Left renal cortex interstitium (tissue), 4 donors: ENCODE measurements at regions not wholly inside any gene's neighbourhood (a gene's known extent, or its start where the extent isn't known, plus 50 kb on each side); places are given as distances from the start of the nearest gene placed in this dataset.

Experiments
- DNase-seq, 4 donors: peaks; one replicate each; pipeline ENCODE4 v3.0.0-alpha.2; 2013; ENCODE audit warnings: low read depth in 4 of 4, low spot score in 2 of 4, missing footprints in 1 of 4

DNA sequence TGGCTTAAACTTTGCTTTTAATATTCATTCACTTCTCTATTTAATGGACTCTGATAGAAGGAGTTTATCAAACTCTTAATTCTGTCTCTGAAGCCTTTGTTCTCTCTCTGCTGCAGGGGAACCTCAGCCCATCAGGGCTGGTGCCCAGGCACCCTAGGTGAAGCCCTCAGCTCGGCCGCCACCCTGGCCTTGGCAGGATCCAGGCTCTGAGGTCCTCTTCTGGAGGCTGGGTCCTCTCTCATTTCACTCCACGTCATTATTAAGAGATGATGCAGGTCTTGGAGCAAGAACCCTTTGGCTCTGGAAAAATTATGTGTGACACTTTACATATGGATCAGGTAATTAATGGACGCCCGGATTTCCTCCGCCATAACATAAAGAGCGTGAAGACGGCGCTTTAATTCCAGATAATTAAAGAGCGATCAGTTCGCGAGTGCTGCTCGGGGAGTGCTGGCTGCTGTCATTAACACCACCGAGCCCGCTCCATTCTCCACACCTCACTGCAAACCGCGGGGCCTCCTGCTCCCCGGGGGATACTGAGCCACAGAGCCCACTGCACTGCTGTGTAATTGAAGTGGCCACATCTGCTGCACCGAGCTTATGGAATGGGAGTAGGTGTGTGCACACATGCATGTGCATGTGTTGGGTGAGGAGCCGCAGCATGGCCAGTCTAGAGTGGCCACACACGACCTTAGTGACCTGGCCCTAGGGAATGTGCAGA, 259.4 kb upstream of the TNRC6C start:
- DNase-seq, result no peak

DNA sequence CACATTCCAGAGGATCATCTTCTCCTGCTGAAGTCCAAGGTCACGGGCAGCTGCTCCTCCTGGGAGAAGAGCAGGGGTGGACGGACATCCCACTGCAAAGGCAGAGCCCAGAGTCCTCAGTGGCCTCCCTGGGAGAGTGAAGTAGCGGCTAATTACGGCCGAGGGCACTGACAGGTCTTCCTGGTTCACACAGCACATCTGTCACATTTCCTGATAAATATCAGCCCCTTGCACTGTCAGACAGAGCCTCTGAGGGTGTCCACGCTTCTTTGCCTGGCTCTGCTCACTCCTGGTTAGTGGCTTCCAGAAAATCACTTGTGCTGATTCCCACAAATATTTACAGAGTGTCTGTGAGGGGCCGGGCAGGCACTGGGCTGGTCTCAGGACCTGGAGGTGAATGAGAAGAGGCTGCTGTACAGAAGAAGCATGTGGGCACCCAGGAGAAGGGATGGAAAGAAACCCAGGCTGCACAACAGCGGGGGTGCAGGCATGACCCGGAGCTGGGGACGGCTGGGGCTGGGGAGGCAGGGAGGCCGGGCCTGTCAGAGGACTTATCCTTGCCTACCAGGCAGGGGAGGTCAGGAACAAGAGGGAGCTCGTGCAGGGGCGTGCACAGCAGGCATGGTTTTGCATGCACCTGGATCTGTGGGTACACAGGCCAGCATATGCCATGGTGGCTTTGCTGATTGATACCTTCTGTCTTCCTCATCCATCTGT, 258.2 kb upstream of the TNRC6C start:
- no peak for DNase-seq

DNA sequence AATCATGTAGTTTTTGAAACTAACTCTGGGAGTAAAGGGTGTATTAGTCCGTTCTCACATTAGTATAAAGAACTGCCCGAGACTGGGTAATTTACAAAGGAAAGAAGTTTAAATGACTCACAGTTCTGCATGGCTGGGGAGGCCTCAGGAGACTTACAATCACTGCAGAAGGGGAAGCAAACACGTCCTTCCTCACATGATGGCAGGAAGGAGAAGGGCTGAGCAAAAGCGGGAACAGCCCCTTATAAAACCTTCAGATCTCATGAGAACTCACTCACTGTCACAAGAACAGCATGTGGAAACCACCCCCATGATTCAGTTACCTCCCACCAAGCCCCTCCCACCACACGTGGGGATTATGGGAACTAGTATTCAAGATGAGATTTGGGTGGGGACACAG, 256.5 kb upstream of the TNRC6C start:
- no peak for DNase-seq

DNA sequence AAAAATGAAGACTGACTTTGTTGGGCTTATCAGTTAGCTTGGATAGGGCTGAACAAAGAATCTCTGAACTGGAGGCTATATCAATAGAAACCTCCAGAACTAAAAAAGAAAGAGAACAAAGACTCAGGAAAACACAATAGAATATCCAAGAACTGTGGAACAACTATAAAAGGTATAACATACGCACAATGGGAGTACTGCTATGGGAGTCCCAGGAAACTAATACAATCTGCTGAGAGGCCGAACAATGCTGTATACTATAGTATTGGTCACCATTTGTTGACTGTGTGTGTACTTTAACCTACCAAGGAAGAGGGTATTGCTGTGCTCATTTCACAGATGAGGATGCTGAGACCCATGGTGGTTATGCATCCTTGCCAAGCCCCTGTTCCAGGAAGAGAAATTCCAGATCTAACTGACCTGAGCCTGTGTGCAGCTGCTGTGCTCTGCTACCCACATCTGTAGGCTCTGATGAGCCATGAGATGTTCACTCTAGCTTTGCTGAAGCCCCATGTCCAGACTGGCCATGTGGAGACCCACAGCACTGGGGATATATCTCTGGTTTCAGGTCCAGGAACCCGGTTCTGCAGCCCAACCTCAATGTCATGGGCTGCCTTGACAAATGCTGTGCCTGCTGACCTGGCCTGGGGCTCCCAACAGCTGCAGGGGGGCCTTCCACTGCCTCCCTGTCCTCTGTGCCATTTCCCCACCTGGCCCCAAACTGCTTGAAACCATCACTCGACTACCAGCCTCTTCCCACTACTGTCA, 254.3 kb upstream of the TNRC6C start:
- DNase-seq, result no peak

DNA sequence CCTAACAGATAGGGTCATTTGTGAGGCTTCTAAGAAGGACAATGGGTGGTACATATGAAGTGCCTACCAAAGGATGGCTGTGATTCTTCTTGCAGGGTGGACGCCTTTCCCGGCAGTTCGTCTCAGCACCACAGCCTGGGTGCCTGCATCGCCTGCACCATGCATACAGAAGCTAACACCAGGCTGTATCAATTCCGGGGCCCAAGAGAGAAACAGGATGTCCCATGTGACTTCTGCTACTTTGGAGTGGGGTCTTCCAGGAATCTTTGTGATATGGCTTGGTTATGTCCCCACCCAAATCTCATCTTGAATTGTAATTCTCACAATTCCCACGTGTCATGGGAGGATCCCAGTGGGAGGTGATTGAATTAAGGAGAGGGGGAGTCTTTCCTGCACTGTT, 251.6 kb upstream of the TNRC6C start:
- no peak for DNase-seq

DNA sequence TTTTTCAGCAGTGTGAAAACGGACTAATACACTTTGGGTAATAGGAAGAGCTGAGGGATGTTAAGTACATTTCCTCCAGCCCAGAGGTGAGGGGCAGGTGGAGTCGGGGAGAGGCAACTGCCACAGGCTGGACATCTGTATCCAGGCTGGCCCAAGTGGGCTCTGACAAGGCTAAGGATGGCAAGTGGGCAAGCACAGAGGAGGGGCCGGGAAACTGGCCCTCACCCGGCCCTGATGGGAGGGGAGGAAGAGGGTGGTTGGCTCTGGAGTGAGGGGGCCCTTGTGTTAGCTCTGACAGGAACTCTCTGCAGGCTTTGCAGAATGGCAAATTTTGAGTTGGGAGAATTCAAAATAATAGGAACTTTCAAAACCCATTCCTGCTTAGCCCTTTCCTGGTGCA, 251.0 kb upstream of the TNRC6C start:
- DNase-seq, result no peak

DNA sequence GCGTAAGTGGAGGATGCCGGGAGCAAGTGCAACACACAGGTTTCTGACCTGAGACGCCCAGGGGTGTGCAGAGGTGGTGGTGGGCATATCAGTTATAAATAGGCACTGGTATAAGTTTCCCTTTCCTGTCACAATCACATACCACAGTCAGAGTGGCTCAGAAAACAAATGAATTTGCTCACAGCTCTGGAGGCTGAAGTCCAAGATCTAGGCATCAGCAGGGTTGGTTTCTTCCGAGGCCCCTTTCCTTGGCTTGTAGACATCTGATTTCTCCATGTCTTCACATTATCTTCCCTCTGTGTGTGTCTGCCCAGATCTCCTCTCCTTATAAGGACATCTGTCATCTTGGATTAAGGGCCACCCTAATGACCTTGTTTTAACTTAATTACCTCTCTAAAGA, 250.5 kb upstream of the TNRC6C start:
- DNase-seq, result no peak

DNA sequence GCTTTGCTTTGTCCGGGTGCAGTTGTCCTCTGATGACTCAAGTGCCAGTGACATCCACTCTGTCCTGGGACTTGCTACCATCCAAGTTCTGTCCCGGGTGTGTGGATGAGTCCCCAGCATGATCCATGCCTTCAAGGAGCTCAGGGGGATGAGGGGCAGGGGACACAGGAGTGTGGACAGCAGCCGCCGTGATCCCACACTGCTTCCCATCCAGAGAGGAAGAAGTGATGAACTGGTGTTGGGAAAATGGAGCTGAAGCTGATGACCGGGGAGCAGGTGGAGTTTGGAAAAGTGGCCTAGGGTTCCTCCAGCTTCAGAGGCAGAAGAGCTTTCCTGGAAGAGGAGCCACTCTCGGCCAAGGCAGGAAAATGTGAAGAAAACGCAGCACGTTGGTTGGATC, 249.6 kb upstream of the TNRC6C start:
- DNase-seq, result no peak

DNA sequence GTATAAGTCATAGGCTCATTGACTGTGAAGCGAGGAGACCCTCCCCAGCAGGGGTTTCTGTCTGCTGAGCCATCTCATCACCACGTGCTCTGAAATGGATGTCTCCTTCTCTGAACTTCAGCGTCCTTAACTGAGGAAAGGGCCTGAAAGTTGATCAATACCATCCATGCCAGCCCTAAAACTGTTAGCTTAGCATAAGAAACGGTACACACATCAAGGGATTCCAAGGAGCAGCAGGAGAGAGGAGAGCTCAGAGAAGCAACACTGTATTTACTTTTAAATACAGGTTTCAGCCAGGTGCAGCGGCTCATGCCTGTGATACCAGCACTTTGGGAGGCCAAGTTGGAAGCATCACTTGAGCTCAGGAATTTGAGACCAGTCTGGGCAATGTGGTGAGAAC, 248.9 kb upstream of the TNRC6C start:
- no peak for DNase-seq

DNA sequence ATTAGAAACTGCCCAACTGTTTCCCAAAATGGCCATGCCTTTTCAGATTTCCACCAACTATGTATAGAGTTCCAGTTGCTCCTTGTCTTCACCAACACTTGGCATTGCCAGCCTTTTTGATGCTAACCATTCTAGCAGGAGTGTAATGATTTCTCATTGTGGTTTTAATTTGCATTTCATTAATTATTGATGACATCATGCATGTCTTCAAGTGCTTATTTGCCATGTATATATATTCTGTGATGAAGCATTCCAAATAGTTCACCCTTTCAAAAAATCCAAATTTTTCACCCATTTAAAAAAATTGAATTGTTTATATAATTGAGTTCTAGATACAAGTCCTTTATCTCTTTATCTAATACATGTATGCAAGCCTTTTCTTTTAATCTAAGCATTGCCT, 245.9 kb upstream of the TNRC6C start:
- DNase-seq, result no peak

DNA sequence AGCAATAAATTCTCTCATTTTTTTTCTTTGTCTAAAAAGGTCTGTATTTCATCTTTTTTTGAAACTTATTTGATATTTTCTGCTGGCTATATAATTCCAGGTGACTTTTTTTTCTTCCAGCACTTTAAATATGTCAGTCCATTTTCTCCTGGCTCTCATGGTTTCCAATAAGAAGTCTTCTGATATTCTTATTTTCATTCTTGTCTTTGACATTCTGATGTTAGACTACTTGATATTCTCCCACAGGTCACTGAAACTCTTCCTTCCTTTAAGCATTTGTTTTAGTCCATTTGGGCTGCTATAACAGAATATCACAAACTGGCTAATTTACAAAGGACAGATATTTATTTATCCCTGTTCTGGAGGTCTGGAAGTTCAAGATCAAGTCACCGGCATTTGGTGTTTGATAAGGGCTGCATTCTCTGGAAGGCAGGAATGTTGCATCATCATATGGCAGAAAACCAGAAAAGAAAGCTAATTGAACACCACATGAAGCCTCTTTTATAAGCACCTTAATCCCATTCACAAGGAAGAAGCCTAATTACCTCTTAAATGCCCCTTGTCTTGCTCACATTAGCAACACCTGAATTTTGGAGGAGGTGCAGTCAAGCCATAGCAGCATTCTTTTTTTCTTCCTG, 242.1 kb upstream of the TNRC6C start:
- DNase-seq, result no peak

DNA sequence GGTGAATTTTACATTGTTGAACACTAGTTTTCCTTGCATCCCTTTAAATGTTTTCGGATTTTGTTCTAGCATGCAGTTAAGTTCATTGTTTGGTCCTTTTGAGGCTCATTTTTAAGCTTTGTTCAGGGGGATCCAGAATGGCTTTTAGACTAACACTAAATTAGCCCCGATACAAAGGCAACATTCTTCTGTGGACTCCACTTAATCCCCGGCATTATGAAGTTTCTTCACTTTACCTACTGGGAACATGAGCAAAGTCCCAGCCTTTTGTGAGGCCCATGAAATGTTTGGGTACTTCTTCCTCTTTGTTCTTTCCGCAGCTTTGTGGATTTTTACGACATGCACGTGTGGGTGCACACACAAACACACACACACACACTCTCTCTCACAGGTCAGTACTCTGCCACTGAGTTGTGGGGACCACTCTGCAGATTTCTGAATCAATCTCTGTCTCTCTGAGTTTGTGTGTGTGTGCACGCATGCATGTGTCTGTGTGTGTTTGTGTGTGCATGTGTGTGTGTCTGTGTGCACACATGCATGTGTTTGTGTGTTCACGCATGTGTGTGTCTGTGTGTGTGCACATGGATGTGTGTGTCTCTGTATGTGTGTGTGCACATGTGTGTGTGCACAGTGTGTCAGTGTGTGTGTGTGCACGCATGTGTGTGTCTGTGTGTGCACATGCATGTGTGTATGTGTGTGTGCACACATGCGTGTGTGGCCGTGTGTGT, 240.4 kb upstream of the TNRC6C start:
- DNase-seq, result no peak

DNA sequence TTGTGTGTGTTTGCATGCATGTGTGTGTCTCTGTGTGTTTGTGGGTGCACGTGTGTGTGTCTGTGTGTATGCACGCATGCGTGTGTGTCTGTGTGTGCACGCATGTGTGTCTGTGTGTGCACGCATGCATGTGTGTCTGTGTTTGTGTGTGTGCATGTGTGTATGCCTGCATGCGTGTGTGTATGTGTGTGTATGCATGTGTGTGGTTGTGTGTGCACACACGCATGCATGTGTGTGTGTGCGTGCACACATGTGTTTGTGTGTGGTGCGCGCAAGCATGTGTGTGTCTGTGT, 239.9 kb upstream of the TNRC6C start:
- no peak for DNase-seq

DNA sequence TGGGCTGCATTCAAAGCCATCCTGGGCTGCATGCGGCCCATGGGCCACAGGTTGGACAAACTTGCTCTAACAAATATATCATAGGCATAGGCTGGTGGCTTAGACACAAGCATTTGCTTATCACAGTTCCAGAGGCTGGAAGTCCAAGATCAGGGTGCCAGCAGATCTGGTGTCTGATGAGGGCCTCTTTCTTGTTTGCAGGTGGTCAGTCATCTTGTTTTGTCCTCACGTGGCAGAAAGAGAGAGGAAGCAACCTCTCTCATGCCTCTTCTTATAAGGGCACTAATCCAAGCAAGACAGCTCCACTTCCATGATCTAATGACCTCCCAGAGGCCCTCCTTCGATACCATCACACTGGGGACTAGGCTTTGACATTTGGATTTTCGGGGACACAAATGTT, 238.7 kb upstream of the TNRC6C start:
- no peak for DNase-seq

DNA sequence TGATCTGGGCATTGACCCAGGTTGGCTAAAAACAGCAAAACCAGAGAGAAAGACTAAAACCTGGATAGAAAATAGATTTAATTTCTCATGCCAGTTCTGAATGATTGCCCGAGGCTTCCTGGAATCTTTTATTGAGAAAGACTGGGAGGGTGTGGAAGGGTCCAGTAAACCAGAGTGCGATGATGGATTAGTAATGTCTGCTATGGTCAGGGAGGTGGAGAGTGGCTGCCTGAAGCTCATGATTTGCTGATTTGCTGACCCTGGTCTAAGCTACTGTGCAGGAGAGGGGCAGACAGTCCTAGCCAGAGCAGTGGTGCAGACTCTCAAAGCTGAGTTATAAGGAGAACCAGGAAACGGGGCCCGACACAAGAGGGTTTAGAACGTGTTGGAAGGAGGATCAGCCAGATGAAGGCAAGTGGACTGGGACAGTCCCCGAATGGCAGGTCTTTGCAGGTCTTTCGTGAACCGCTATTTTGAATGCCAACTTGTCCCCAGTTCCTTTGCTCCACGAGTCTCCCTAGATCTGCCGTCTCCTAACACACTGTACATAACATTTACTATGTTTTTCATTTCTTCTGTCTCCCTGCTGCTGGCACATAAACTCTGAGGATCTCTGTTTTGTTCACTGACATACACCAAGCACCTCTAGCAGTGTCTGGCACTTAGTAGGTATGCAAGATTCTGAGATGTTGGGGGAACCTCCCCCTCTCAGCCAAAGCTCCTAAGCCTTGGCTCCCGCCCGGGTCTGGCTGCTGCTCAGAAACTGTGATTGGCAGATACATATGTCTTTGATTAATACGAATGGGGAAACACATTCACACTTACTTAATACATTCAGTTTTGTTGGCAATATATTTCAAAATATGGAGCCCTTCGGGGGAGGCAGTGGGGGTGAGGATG, 237.3 kb upstream of the TNRC6C start:
- DNase-seq, result no peak

DNA sequence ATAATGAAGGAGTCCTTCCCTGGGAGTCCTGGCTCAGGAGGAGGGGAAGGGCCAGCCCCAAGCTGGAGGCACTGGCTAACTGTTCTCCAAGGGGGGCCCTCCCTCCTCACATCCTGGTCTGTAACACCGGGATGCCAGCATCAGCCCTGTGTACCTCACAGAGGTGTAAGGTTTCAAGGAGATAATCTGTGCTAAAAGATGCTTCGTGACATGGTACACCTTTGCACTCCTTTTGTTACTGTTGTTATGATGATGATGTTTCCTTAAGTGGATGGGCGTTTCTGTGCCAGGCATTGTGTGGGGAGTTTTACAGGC, 236.7 kb upstream of the TNRC6C start:
- no peak for DNase-seq

DNA sequence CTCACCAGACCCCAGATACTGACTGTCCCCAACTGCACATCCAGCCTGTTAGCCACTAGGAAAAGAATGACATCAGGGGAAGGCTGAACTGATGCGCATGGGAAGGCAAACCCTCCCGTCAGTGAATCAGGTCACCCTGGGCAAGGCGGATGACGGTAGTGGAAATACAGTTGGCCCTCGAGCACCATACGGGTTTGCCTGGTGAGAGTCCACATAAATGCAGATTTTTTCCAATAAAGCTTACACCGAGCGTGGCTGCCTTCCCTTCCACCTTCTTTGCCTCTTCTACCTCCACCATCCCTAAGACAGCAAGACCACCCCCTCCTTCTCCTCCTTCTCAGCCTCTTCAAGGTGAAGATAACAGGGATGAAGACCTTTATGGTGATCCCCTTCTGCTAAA, 236.1 kb upstream of the TNRC6C start:
- no peak for DNase-seq

DNA sequence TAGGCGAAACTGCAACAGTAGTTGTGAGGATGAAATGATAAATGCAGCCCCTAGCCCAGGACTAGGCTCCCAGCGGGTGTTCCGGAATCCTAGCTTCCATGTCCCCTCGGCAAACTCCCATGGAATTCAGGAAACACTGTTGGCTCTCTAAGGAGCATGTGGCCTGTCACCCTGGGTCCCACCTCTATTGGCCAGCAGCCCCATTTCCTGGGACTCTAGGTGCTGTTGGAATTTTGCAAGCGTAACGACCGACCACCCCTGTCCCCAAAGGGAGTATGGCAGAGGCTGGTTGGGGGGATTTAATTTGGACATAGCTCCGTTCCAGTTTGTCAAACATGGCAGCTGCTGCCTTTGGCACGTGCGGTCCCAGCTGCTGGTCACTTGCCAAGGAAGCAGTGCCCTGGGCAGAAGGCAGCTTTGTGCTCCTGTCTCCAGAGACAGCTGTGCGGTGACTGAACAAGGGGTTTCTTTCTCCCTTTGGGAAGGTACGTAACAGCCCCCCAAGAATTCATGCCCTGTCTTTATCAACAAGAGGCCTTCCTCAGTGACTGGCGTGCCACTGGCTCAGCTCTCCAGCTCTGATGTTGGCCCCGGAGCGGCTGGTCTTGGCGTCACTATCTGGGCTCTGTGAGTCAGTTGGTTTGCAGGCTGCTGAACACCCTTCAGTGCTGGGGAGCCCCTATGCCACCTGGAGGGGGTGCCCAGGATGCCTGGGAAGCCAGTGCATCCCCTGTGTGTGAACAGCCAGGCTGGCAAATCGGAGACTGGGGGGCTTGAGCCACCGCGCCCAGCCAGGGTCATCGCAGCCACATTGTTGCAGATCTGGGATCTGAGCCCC, 235.2 kb upstream of the TNRC6C start:
- no peak for DNase-seq
